CD8-positive, alpha-beta memory T cell (primary cell): ENCODE measurements at regions not wholly inside any gene's neighbourhood (a gene's known extent, or its start where the extent isn't known, plus 50 kb on each side); places are given as distances from the start of the nearest gene placed in this dataset.

Experiments used
- CTCF ChIA-PET: fragments of 350-600 bp; sonication (Branson Sonifier 250); formaldehyde crosslinking; loops from one replicate; lab custom pipeline; 2021; ENCODE audit warnings: antibody characterized with exemption; lab: Charles Lee
- POLR2A ChIA-PET: fragments of 350-600 bp; sonication (Branson Sonifier 250); formaldehyde crosslinking; loops from one replicate; lab custom pipeline; 2021; ENCODE audit warnings: antibody characterized with exemption; lab: Charles Lee
- DNase-seq, 5 donors: peaks; one replicate each; pipeline versions ENCODE4 v3.0.0 to v3.0.0-alpha.2; 2020 to 2022; ENCODE audit warnings: mixed read lengths in 1 of 5
- H3K27ac ChIP-seq: one replicate; pipeline ENCODE4 v1.7.0; 2013; ENCODE audit warnings: low read depth, mild to moderate bottlenecking, low read length, moderate library complexity
- H3K27me3 ChIP-seq: 2 replicates; pipeline ENCODE4 v1.7.0; 2013; ENCODE audit warnings: low read length, mild to moderate bottlenecking; ENCODE audit not compliant: insufficient read depth, poor library complexity, severe bottlenecking
- H3K36me3 ChIP-seq: 2 replicates; pipeline ENCODE4 v1.7.0; 2013; ENCODE audit warnings: mild to moderate bottlenecking, low read length, moderate library complexity; ENCODE audit not compliant: insufficient read depth
- H3K4me1 ChIP-seq: 2 replicates; pipeline ENCODE4 v1.7.0; 2013; ENCODE audit warnings: mild to moderate bottlenecking, low read length, moderate library complexity; ENCODE audit not compliant: insufficient read depth
- H3K4me3 ChIP-seq: 2 replicates; pipeline ENCODE4 v1.7.0; 2013; ENCODE audit warnings: mild to moderate bottlenecking, low read length
- H3K9me3 ChIP-seq: 2 replicates; pipeline ENCODE4 v1.7.0; 2013; ENCODE audit warnings: mild to moderate bottlenecking, low read length
- H3K27ac Mint-ChIP-seq, 8 donors: one replicate each; pipeline ENCODE4 v1.8.0; 2020 to 2021; ENCODE audit warnings: mixed read lengths in 8 of 8, mild to moderate bottlenecking in 6 of 8, inconsistent platforms in 3 of 8, moderate library complexity in 3 of 8
- H3K27me3 Mint-ChIP-seq, 2 donors: one replicate each; pipeline ENCODE4 v1.8.0; 2020 to 2021; ENCODE audit warnings: mixed read lengths in 2 of 2, mild to moderate bottlenecking in 1 of 2, moderate library complexity in 1 of 2
- H3K36me3 Mint-ChIP-seq, 3 donors: one replicate each; pipeline ENCODE4 v1.8.0; 2020 to 2021; ENCODE audit warnings: mixed read lengths in 3 of 3, inconsistent platforms in 1 of 3, mild to moderate bottlenecking in 1 of 3
- H3K4me1 Mint-ChIP-seq, 3 donors: one replicate each; pipeline ENCODE4 v1.8.0; 2020 to 2021; ENCODE audit warnings: mixed read lengths in 3 of 3, inconsistent platforms in 1 of 3, mild to moderate bottlenecking in 1 of 3
- H3K4me3 Mint-ChIP-seq, 7 donors: one replicate each; pipeline ENCODE4 v1.8.0; 2020 to 2021; ENCODE audit warnings: mixed read lengths in 7 of 7, mild to moderate bottlenecking in 6 of 7, moderate library complexity in 4 of 7, inconsistent platforms in 2 of 7
- H3K9me3 Mint-ChIP-seq, 5 donors: one replicate each; pipeline ENCODE4 v1.8.0; 2020 to 2022; ENCODE audit warnings: mixed read lengths in 5 of 5, mild to moderate bottlenecking in 3 of 5, moderate library complexity in 2 of 5, inconsistent platforms in 1 of 5

DNA sequence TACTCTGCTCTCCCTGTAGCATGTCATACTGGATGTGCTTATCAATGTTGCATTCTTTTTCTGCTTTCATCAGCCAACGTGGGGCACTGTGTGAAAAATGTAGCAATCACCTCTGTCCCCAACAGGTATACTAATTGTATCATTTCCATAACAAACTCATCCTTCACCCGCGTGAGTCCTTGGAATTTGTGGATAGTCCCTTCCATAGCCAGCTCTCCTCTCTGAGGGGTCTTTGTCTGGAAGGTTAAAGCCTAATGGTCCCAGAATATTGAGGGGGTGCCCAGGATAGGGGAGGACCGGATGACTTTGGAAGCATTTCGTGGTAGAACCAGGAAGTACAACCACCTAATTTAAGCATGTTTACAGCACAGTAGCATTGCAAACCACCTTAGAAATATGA, 124.6 kb downstream of the FOXB1 start:
- H3K9me3 ChIP-seq: no peaks in the 10 kb centered on the region
- no peaks in the 10 kb centered on the region for H3K9me3 Mint-ChIP-seq
- H3K27me3 ChIP-seq: no peaks in the 10 kb centered on the region
- POLR2A ChIA-PET: no interaction called here
- peaks cover 0 to 2% (median 0%) of the 10 kb centered on the region in 3 donors for H3K36me3 Mint-ChIP-seq
- H3K4me3 ChIP-seq: no peak overlapping the region
- H3K27ac ChIP-seq: no peak overlapping the region
- DNase-seq: no peak
- H3K27ac Mint-ChIP-seq: peak overlapping the region; percentile 77 to 98 (median 94)
- H3K4me1 Mint-ChIP-seq: peaks cover 30 to 42% (median 40%) of the 10 kb centered on the region in 3 donors
- H3K27me3 Mint-ChIP-seq: peaks cover 0 to 3% of the 10 kb centered on the region in 2 donors
- H3K4me3 Mint-ChIP-seq: peak overlapping the region; percentile 41 to 97 (median 87)
- no peaks in the 10 kb centered on the region for H3K36me3 ChIP-seq
- CTCF ChIA-PET: no interaction called here
- peaks cover 15% of the 10 kb centered on the region for H3K4me1 ChIP-seq

- Mint-ChIP-seq H3K36me3 (peaks cover 0 to 2% (median 0%) of the 10 kb centered on the region in 3 donors), H3K4me1 (peaks cover 25 to 32% (median 26%) of the 10 kb centered on the region in 3 donors), H3K27me3 (peaks cover 7 to 9% of the 10 kb centered on the region in 2 donors), H3K9me3 (no peaks in the 10 kb centered on the region), H3K27ac (peak overlapping the region in 1 of 8 donors; percentile 79), H3K4me3 (no peak overlapping the region)
- H3K27me3 ChIP-seq: no peaks in the 10 kb centered on the region
- DNase-seq: no peak
- H3K27ac ChIP-seq: no peak overlapping the region
- ChIA-PET CTCF (no interaction called here), POLR2A (no interaction called here)
- H3K4me1 ChIP-seq: peaks cover 11% of the 10 kb centered on the region
- H3K9me3 ChIP-seq: no peaks in the 10 kb centered on the region
- H3K4me3 ChIP-seq: no peak overlapping the region
- H3K36me3 ChIP-seq: no peaks in the 10 kb centered on the region
Observed at GRCh38 chr15:60130398-60130797, 126.3 kb downstream of the FOXB1 start.

DNA sequence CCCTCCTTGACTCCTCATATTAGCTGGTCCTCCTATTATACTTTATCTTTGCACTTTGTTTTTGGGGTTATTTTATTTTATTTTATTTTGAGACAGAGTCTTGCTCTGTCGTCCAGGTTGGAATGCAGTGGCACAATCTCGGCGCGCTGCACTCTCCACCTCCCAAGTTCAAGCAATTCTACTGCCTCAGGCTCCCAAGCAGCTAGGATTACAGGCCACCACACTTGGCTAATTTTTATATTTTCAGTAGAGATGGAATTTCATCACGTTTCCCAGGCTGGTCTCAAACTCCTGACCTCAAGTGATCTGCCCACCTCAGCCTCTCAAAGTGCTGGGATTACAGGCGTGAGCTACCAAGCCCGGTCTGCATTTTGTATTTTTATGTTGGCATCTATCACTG, 126.7 kb downstream of the FOXB1 start:
- Mint-ChIP-seq H3K36me3 (peaks cover 0 to 2% (median 0%) of the 10 kb centered on the region in 3 donors), H3K4me1 (peaks cover 25 to 32% (median 26%) of the 10 kb centered on the region in 3 donors), H3K27ac (no peak overlapping the region), H3K27me3 (peaks cover 8 to 11% of the 10 kb centered on the region in 2 donors), H3K4me3 (no peak overlapping the region), H3K9me3 (no peaks in the 10 kb centered on the region)
- Histone ChIP-seq H3K4me3 (no peak overlapping the region), H3K36me3 (no peaks in the 10 kb centered on the region), H3K4me1 (peaks cover 11% of the 10 kb centered on the region), H3K9me3 (no peaks in the 10 kb centered on the region), H3K27ac (no peak overlapping the region), H3K27me3 (no peaks in the 10 kb centered on the region)
- CTCF ChIA-PET: no interaction called here
- POLR2A ChIA-PET: no interaction called here
- no peak for DNase-seq

GRCh38 chr15:60134609-60135008, 130.5 kb downstream of the FOXB1 start:
- ChIA-PET POLR2A (no interaction called here), CTCF (interaction anchor here (1.1 kb wide), 1 partner anchor 15 kb away, joined by 5 read pairs; no protein-coding TSS in a partner anchor)
- Mint-ChIP-seq H3K4me1 (no peaks in the 10 kb centered on the region), H3K27ac (no peak overlapping the region), H3K36me3 (peaks cover 0 to 1% (median 0%) of the 10 kb centered on the region in 3 donors), H3K9me3 (no peaks in the 10 kb centered on the region), H3K27me3 (peaks cover 20 to 32% of the 10 kb centered on the region in 2 donors), H3K4me3 (no peak overlapping the region)
- Histone ChIP-seq H3K4me1 (no peaks in the 10 kb centered on the region), H3K27me3 (no peaks in the 10 kb centered on the region), H3K9me3 (no peaks in the 10 kb centered on the region), H3K36me3 (no peaks in the 10 kb centered on the region), H3K27ac (no peak overlapping the region), H3K4me3 (no peak overlapping the region)
- no peak for DNase-seq

GRCh38 chr15:60135961-60136360, 131.8 kb downstream of the FOXB1 start:
- Histone ChIP-seq H3K4me1 (no peaks in the 10 kb centered on the region), H3K36me3 (no peaks in the 10 kb centered on the region), H3K27ac (no peak overlapping the region), H3K27me3 (no peaks in the 10 kb centered on the region), H3K9me3 (no peaks in the 10 kb centered on the region), H3K4me3 (no peak overlapping the region)
- ChIA-PET POLR2A (no interaction called here), CTCF (interaction anchor here (1.6 kb wide), 2 partner anchors 8 to 10 kb away, joined by 3 to 4 read pairs; no protein-coding TSS in a partner anchor)
- H3K4me1 Mint-ChIP-seq: no peaks in the 10 kb centered on the region
- no peak overlapping the region for H3K27ac Mint-ChIP-seq
- DNase-seq: no peak
- peaks cover 26 to 43% of the 10 kb centered on the region in 2 donors for H3K27me3 Mint-ChIP-seq
- H3K4me3 Mint-ChIP-seq: no peak overlapping the region
- H3K9me3 Mint-ChIP-seq: no peaks in the 10 kb centered on the region
- peaks cover 0 to 1% (median 0%) of the 10 kb centered on the region in 3 donors for H3K36me3 Mint-ChIP-seq

DNA sequence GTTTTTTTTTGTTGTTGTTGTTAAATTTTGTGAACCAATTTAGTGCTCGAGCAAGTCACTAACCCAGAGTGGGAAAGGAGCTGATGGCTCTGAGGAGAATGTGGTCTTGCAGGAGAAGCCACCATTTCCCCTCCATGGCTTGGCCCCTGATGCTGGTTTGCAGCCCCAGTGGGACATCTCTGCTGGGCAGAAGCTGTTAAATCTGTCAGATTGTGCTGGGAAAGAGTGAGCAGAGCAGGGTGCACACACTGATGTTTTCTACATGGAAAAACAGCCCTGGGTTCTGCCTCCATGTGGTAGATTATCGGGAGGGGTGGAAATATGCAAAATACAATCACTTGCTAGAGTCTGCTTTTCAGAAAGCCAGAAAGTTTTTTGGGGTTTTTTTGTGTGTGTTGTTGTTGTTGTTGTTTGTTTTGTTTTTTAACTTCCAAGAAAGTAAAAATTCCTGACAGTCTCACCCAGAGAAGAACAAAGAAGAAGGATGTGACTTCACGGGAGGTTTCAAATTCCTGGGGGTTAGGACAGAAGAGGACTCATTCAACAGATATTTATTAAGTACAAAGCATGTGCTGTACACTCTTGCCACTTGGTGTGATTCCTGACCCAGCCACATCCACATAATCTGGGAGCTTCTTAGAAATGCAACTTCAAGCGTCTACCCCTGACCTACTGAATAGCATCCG, 133.7 kb downstream of the FOXB1 start:
- no peak for DNase-seq
- H3K4me3 Mint-ChIP-seq: no peak overlapping the region
- Histone ChIP-seq H3K36me3 (no peaks in the 10 kb centered on the region), H3K4me1 (no peaks in the 10 kb centered on the region), H3K27me3 (no peaks in the 10 kb centered on the region), H3K4me3 (no peak overlapping the region), H3K27ac (no peak overlapping the region), H3K9me3 (no peaks in the 10 kb centered on the region)
- CTCF ChIA-PET: no interaction called here
- no peaks in the 10 kb centered on the region for H3K9me3 Mint-ChIP-seq
- H3K27ac Mint-ChIP-seq: no peak overlapping the region
- POLR2A ChIA-PET: no interaction called here
- H3K4me1 Mint-ChIP-seq: no peaks in the 10 kb centered on the region
- H3K36me3 Mint-ChIP-seq: peaks cover 0 to 1% (median 0%) of the 10 kb centered on the region in 3 donors
- H3K27me3 Mint-ChIP-seq: peaks cover 26 to 54% of the 10 kb centered on the region in 2 donors

GRCh38 chr15:60138397-60138968, 134.4 kb downstream of the FOXB1 start:
- Mint-ChIP-seq H3K36me3 (peaks cover 0 to 1% (median 0%) of the 10 kb centered on the region in 3 donors), H3K27me3 (peaks cover 26 to 57% of the 10 kb centered on the region in 2 donors), H3K4me3 (no peak overlapping the region), H3K9me3 (no peaks in the 10 kb centered on the region), H3K4me1 (no peaks in the 10 kb centered on the region), H3K27ac (no peak overlapping the region)
- Histone ChIP-seq H3K27me3 (no peaks in the 10 kb centered on the region), H3K4me3 (no peak overlapping the region), H3K27ac (no peak overlapping the region), H3K36me3 (no peaks in the 10 kb centered on the region), H3K4me1 (no peaks in the 10 kb centered on the region), H3K9me3 (no peaks in the 10 kb centered on the region)
- no peak for DNase-seq
- POLR2A ChIA-PET: no interaction called here
- CTCF ChIA-PET: no interaction called here

DNA sequence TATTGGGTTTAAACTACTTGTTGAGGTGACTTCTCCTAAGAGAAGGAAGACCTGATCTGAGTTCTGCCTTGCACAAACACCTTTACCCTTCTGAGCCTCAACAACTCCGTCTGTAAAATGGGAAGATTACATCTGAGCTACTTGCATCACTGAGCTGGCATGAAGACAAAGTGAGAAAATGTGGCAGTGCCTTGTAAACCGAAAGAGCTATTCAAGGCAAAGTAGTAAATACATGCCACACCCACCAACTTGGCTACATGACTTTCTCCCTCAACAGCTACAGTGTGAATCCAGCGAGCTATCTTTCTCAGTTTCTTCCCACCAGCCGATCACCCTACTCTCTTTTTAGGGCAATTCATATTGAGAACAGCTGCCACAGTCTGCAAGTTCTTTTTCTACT, 148.3 kb downstream of the FOXB1 start:
- H3K4me1 Mint-ChIP-seq: peaks cover 0 to 11% (median 11%) of the 10 kb centered on the region in 3 donors
- H3K4me3 ChIP-seq: no peak overlapping the region
- POLR2A ChIA-PET: no interaction called here
- no peak overlapping the region for H3K27ac ChIP-seq
- no peaks in the 10 kb centered on the region for H3K36me3 Mint-ChIP-seq
- H3K27ac Mint-ChIP-seq: no peak overlapping the region
- DNase-seq: no peak
- H3K9me3 Mint-ChIP-seq: no peaks in the 10 kb centered on the region
- no peaks in the 10 kb centered on the region for H3K9me3 ChIP-seq
- H3K27me3 ChIP-seq: peaks cover 2% of the 10 kb centered on the region
- CTCF ChIA-PET: interaction anchor here (1.1 kb wide), 1 partner anchor 11 kb away, joined by 3 read pairs; no protein-coding TSS in a partner anchor
- H3K4me1 ChIP-seq: no peaks in the 10 kb centered on the region
- peaks cover 20 to 60% of the 10 kb centered on the region in 2 donors for H3K27me3 Mint-ChIP-seq
- no peaks in the 10 kb centered on the region for H3K36me3 ChIP-seq
- no peak overlapping the region for H3K4me3 Mint-ChIP-seq
